ENCODE measurements at regions not wholly inside any gene's neighbourhood (a gene's known extent, or its start where the extent isn't known, plus 50 kb on each side); places are given as distances from the start of the nearest gene placed in this dataset.
"Not testable (repeated sequence)": the region's sequence is repeated elsewhere in the genome, so short reads cannot be mapped to it uniquely, and the experiment has no call there.

DNA sequence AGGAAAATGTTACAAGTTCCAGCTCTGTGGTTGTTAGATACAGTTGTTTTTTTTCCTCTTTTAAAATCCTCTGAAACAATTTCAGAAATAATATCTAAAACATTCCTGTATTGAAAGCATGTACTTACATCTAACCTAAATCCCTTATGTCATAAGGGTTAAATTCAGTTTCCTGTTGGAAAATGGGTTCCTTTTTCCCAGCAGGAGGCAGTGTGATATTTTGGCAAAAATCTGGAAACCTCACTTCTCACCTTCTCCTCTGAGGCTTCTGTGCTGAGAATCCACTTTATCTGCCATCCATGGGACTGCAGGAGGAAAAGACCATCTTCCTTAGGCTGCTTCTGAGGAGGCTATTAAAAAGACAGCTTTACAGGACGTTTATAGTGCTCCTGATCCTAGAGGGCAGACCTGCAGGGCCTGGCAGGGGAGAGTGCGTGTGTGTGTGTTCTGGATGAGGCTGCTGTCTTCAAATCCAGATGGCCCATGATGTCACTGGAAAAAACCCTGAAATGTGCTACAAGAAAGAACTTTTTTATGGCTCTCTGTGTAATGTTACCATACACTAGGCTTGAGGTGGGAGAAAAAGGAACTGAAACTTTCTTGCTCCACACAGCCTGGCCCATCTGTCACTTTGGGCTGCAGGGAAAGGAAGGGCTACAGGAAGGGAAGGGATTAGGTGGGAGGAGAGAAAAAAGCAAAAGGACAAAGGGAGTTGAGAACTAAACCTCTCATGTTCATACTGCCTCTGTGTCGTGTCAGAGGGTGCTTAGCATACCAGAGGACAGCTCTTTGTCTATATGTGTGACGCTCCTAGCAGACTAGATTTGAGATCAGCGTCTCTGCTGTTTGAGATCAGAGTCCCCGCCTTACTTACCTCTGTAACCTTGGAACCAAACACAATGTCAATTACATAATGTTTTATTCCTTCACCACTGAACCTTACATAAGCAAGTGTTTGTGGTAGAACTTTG is 379.2 kb upstream of the SPAG17 start:
- peak; percentile 36 for DNase-seq (ENCODE audit: low spot score)

DNA sequence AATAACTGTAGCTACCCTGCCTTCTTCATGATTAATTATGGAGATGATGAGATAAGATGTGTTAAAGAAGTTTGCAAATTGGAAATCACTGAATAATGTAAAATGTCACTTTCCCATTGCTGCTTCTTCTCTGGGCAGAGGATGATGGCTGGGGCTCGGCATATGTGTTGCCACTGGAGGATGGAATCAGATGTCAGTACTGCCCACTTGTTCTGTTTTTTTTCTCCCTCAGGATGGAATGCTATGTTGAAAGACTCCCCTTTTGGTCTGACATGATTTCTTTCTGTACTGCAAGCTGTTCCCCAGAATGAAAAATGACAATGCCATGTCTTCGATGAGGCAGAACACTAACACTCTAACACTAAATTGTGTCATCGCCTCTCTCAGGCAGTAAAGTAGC is 373.9 kb upstream of the SPAG17 start:
- DNase-seq (ENCODE audit: low spot score): no peak

- DNase-seq (ENCODE audit: low spot score): no peak
Observed at GRCh38 chr1:118556936-118557335, 371.9 kb upstream of the SPAG17 start.

GRCh38 chr1:118555638-118556037 is 370.6 kb upstream of the SPAG17 start:
- no peak for DNase-seq (ENCODE audit: low spot score)

DNA sequence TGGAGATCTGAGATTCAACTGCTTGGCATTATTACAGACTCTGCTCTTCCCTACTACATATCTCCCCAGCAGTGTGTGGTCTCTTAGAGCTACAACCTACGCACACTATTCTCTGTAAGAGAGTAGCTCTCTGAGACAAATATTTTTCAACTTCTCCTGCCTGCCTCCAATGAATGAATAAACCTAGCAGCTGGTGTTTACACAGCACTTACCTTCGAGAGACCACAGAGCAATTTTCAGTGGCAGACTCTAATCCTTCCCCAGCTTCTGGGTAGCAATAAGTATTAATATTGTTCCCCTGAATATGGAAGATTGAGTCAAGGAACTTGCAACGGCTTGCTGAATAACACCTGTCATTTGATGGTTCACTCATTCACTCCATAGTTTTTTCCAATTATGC is 350.9 kb upstream of the SPAG17 start:
- no peak for DNase-seq (ENCODE audit: low spot score)

DNA sequence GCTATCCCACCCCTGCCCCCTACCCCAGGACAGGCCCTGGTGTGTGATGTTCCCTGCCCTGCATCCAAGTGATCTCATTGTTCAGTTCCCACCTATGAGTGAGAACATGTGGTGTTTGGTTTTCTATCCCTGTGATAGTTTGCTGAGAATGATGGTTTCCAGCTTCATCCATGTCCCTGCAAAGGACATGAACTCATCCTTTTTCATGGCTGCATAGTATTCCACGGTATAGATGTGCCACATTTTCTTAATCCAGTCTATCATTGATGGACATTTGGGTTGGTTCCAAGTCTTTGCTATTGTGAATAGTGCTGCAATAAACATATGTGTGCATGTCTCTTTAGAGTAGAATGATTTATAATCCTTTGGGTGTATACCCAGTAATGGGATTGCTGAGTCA is 326.9 kb upstream of the SPAG17 start:
- DNase-seq (ENCODE audit: low spot score): not testable (repeated sequence)

GRCh38 chr1:118504867-118505266 is 319.8 kb upstream of the SPAG17 start:
- no peak for DNase-seq (ENCODE audit: low spot score)

GRCh38 chr1:118504221-118504644 is 319.2 kb upstream of the SPAG17 start:
- no peak for DNase-seq (ENCODE audit: low spot score)

DNA sequence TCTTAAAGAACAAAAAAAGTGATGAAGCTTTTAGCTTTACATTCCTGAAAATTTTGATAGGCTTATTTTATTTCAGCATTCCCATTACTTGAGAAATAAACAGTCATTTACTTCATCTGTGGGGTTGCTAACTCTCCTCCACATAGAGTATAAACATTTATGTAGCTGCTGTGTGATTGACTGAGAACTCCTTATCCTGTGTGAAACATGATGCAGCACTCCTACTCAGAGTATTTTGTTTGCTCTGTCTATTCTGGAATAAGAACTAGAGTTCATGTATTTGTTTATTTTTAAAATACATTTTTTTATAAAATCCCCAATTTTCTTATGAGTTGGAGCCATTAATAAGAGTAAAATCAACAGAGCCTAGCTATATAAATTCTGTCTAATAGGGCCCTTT is 318.7 kb upstream of the SPAG17 start:
- DNase-seq (ENCODE audit: low spot score): no peak

DNA sequence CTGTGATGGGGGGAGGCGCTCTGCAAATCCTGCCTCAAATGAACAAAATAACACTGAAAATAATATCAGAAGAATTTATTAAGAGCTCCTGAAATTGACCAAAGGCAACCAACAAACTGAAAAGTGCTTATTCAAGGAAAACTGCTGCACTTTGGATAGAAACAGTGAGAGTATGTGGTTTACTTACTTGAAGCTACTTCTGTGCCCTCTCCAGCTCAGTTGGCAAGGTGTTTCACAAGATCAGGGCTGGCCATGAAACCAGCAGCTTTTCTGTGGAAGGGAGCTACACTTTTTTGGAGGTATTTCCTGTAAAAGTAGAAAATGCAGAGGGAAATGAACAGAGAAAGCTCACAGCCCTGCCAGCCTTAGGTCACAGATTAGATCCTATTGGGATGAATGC is 310.0 kb upstream of the SPAG17 start:
- DNase-seq (ENCODE audit: low spot score): no peak

DNA sequence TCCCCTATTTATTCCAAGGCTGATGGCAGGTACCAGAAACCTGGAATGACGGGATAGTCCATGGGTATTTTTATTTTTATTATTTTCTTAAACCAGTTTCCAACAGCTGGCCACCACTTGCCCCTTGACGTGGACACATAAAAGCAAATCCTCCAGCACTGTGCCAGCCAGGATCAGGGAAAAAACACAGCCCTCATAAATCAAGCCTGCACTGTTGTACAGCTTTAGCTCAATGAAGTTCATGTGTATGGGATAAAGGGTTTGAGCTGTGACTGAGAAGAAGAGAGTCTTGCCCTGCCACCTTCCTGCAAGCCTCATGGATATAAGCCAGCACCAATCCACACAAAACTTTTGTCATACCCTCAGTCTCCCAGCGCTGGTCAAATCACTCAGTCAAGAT is 303.8 kb upstream of the SPAG17 start:
- DNase-seq (ENCODE audit: low spot score): no peak

DNA sequence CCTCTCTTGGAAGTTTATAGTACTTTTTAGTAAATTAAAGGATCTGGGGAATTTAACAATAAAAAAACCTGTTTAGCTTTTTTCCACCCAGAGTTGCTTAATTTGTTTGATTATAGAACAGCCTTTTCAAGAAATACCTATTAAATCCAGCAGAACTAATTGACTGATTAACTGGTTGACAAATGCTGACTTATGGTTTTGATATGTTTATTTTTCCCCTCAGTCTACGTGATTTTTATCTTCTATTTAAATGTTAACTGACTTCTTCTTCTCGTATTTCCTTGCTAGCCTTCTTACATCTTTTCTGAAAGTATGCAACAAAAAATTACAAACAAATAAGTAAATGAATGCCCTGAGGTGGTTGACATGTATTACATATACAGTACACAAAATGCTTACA is 302.9 kb upstream of the SPAG17 start:
- no peak for DNase-seq (ENCODE audit: low spot score)

- no peak for DNase-seq (ENCODE audit: low spot score)
Observed at GRCh38 chr1:118487091-118487490, 302.1 kb upstream of the SPAG17 start.

DNA sequence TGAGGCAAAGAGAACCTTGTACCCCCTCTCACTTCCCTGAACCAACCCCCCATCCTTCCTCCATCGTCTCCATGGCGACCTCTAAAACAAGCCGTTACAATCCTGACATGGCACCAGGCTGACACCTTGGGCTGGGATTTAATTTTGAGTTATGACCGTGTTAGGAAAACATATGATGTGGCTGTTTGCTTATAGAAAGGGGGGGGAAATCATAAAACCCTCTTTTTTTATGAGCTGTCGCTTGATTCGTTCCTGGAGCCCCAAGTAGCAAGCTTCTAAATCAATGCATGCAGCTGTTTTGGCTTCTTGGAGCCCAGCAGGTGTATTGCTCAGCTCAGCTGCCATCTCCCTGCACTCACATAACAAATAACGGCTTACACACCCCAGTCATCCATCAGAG is 301.2 kb upstream of the SPAG17 start:
- no peak for DNase-seq (ENCODE audit: low spot score)

DNA sequence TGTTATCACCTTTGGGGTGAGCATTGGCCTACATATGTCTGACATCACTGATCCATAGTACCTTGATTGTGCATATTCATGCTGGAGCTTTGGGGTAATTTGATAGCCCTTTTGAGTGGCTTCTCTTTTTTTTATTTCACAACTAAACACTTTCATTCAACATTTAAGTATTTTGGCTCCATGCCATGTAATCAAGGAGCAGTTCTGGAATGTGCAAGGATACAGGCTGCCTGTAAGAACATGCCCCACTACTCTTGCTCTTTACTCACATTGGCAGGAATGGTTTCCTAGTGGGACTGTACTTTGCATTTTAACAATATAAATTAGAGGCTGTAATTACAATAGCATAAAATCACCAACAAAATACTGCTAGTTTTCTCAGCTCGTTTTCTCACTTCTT is 300.7 kb upstream of the SPAG17 start:
- DNase-seq (ENCODE audit: low spot score): no peak

DNA sequence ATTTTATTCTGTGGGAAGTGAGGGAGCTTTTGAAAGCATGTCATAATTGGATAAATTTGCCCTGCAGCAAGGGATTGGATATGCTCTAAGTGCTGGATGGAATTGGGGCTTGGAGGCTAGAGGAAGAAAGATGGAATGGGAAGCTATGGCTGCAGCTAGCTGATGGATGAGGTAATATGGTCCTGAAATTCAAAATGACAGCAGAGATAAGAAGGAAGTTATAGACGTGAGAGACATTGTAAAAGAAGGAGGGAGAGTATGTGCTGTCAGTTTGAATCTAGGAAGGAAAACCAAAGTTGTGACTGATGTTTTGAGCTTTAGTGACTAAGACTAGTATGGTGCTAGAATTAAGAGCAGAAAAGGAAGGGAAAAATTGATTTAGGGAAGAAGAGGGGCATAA is 299.9 kb upstream of the SPAG17 start:
- no peak for DNase-seq (ENCODE audit: low spot score)

DNA sequence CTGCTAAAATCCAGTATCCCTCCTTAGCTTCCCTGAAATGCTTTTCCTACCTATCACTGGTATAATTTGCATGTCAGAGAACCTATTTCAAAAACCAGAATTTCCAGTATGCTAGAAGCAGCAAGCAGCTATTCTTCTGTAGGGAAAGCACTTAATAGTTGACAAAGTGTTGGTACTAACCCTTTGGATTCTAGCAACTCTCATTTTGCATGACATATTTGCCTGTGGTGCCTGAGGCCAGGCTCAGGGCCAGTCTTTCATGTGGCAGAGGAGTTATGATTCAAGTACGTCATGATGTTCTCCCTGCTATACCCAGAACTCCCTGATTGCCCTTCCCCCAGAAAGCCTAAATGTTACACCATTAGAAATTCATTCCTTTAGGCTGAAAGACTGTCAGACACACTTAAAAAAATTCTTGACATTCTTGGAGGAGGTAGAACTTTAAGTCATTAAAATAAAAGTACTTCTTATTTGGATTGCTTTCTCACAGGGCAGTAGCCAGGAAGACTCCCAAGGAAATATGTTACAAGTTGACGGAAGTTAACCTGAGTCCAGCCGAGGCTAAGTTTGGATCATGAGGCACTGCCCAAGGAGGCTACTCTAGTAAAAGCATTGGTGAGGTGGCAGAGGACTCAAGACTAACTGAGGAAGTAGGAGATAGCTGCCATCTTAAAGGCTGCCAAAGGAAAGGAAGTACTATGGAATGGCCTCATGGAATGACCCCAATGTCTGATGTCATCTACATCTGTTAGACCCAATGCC is 298.4 kb upstream of the SPAG17 start:
- no peak for DNase-seq (ENCODE audit: low spot score)

DNA sequence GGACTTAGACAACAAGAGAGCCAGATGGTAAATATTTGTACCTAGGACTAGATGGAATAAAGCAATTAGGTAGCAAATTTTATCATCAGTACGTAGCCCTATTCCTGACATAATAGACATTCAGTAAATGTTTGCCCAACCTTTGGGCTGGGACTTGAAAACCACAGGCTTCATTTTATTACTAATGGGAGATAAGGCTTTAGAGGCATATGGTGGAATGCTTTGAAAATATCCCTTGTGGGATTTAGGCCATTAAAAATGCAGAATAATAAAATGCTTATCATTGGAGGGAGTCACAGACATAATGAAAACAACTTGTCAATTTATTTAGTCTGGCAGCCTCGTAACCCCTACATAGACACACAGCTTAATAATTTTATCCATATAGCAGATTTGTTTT is 296.1 kb upstream of the SPAG17 start:
- DNase-seq (ENCODE audit: low spot score): no peak

DNA sequence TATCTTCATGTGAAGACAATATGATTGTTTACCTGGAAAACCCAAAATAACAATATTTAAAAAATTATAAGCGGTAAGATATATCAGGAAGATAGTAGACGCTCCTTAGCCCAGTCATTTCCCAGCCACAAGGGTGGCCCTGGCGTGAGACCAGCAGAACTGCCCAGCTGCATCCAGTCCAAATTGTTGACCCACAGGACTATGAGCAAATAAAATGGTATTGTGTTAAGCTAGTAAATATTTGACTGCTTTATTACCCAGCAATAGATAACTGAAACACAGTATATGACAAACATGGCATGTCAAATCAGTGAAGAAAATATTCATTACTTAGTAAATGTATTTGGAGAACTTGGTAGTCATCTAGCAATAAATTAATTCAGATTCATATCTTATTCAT is 294.3 kb upstream of the SPAG17 start:
- DNase-seq (ENCODE audit: low spot score): no peak

- DNase-seq (ENCODE audit: low spot score): no peak
Observed at GRCh38 chr1:118473825-118474224, 288.8 kb upstream of the SPAG17 start.

- DNase-seq (ENCODE audit: low spot score): not testable (repeated sequence)
Observed at GRCh38 chr1:118464460-118464859, 279.4 kb upstream of the SPAG17 start.

- peak; percentile 7 for DNase-seq (ENCODE audit: low spot score)
Observed at GRCh38 chr1:118461154-118461553, 276.1 kb upstream of the SPAG17 start.

GRCh38 chr1:118459871-118460270 is 274.8 kb upstream of the SPAG17 start:
- DNase-seq (ENCODE audit: low spot score): no peak

Measured in NAMALWA (cell line).